ENCODE measurements at regions not wholly inside any gene's neighbourhood (a gene's known extent, or its start where the extent isn't known, plus 50 kb on each side); places are given as distances from the start of the nearest gene placed in this dataset.
"Not testable (repeated sequence)": the region's sequence is repeated elsewhere in the genome, so short reads cannot be mapped to it uniquely, and the experiment has no call there.

GRCh38 chr10:2342206-2342605 is 604.9 kb upstream of the ADARB2 start:
- no peak for DNase-seq (ENCODE audit: low read depth)

DNA sequence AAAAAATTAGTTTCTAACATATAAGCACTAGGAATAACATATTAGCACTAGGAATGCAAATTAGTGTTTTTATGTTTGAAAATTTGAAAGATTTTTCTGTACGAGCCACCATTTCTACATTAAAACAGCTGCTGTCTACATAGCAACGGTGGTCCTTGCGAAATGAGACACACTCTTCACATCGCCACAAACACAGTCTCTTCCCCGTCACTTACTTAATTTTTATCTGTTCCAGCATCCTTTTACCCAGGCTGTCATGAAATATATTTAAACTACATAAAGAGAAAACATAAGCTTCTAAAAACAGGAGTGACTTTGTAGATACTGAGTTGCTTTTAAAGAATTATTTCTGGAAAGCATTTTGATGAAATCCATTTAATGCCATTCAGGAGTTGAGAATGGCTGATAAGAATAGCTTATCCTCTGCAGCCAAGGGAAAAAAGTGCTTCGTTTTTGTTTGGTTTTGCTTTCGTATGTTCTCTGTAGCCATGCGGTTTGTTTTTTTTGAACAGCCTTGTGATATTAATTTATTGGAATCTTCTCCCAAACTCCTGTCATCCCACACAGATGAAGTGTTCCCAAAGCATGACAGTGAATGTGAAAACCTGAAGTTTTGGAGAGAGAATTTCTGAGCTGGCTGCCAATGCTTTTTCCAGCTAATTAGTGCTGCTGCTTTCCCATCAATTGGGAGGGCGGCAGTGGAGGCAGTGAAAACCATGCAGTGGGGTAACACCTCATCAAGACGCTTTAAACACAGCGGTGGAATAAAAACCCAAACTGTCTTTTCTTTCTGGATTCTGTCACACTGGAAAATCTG is 603.7 kb upstream of the ADARB2 start:
- DNase-seq (ENCODE audit: low read depth): no peak

DNA sequence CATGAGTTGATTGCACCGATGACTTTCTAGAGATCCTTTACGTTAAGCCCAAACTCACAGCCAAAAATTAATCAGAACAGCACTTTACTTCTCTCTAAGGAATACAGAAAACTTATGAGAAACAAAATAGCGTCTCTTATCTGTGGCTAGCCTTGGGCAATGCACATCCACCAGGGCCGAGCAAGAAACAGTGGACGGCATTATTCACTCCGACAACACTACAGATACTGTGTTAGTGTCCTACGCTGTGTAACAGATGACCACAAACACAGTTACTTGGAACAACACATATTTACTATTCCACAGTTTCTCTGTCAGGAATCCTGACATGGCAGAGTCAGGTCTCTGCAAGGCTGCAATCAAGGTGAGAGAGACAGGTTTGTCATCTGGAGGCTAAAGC is 598.3 kb upstream of the ADARB2 start:
- DNase-seq (ENCODE audit: low read depth): no peak

DNA sequence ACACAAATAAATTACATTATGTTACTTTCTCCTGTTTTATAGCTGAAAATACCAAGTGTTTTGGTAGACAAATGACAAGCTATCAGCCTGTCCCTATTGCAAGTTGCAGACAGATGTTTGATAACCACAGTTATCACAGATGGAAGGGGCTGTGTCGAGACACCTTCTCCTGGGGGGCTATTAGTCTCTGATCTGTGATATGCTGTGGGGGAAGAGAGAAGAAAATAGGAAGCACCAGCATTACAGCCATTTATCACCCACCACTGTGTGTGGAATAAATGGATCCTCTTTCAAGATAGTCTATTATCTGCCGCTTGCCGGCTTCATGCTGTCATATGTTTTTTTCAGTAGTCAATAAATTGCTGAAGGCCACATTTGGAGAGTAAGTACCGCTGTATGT is 597.2 kb upstream of the ADARB2 start:
- DNase-seq (ENCODE audit: low read depth): no peak

- no peak for DNase-seq (ENCODE audit: low read depth)
Measured at GRCh38 chr10:2329082-2329481, 591.8 kb upstream of the ADARB2 start.

GRCh38 chr10:2326411-2326810 is 589.1 kb upstream of the ADARB2 start:
- DNase-seq (ENCODE audit: low read depth): no peak

GRCh38 chr10:2315045-2315485 is 577.7 kb upstream of the ADARB2 start:
- not testable (repeated sequence) for DNase-seq (ENCODE audit: low read depth)

DNA sequence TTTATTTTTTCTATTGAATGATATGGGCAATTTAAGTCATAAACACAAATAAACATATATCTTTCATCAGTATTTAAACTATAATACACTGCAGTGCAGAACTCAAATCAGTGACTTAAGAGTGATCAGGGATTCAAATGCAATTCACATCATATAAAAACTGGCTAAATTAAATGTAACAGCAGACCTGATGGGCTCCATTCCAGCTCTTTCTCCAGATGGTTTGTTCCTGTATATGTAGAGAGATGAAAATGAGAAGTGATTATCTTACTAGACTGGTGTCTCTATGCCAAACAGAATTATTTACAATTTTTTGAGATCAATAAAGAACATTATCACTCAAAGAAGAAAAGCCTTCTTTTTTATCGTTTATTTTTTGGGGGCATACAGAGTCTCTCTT is 568.8 kb upstream of the ADARB2 start:
- DNase-seq (ENCODE audit: low read depth): no peak

GRCh38 chr10:2303169-2303568 is 565.8 kb upstream of the ADARB2 start:
- DNase-seq (ENCODE audit: low read depth): no peak

DNA sequence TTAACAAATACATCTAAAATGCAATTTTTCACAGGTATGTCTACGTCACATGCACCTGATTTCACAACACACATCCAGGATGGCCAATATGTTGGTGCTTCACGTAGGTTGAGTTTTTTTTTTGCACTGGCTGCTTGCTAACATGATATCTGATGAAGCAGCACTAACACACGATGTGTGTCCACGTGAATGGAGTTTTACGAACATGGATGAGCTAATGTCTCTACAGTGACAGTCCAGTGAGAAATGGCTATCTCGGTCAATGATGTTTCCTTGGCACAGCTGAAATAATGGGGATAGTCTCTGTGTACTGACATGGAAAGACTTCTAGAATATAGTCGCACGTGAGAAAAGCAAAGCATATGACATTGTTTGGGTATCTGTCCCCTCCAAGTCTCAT is 563.9 kb upstream of the ADARB2 start:
- DNase-seq (ENCODE audit: low read depth): no peak

DNA sequence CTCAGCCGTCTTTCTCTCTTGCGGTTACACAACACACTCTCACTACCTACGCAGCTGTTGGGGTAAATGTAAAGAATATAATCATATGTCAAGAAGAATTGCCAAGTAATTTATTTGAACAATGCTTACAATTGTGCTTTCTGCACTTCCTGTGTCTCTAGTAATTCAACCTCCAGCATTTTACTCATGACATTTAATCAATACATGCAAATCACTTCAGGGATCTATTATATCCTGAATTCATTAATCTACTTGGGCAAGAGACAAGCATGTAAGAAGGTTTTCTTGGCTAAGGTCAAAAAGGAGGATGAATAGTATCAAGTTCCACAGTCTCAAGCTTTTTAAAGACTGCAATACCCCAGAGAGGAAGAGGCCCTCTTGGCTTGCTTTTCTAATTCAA is 562.9 kb upstream of the ADARB2 start:
- no peak for DNase-seq (ENCODE audit: low read depth)

GRCh38 chr10:2296179-2296891 is 559.0 kb upstream of the ADARB2 start:
- no peak for DNase-seq (ENCODE audit: low read depth)

DNA sequence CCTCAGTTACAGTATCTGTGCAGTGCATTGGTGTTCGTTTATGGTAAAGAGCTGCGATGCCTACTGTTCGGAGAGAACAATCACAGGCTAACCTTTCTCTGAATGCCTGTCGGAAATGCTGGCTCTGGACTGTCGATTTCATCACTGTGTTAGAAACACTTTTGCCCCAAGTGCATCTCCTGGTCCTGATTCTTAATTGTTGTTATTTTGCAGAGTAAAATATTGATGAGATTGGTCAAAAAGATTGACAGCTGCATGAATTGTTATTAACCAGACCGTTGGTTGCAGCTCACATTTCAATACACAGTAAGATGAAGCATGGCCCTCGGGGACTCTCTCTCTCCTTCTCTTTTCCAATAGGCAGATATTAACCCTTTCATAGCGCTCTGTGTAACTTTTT is 557.4 kb upstream of the ADARB2 start:
- no peak for DNase-seq (ENCODE audit: low read depth)

DNA sequence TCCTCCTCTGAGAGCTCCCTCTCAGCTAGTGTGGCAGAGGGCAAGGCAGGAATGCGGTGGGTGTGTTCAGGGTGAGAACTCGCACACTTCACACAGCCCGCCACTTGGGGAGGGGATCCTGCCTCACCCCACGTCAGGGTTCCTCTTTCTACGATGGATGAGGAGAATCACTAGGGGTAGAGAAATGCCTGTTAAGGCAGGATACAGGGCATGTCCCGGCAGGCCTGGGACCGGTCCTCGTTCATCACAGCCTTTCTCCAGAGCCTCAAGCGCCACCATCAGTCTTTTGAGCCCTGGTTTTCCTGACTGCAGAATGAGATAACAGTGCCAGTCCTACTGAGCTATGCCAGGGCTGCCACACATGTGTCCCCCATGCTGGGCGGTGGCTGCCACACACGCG is 546.7 kb upstream of the ADARB2 start:
- DNase-seq (ENCODE audit: low read depth): no peak

DNA sequence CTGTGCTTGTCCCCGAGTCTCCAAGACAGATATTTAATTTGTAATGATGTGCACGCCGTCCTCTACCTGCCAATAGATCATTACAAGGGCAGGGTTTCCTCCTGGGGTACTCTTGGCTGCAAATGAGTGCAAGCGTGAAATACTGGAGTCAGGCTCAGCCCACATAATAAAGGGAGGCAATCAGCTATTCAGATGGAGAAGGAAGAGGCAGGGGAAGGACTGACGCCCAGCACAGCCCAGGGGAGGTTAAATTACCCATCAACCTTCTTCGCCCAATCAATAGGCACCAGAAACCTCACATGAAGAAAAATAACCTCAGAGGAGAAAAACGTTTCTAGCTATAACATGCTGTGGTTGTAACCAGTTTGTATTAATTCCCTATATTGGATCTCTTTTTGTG is 544.9 kb upstream of the ADARB2 start:
- no peak for DNase-seq (ENCODE audit: low read depth)

GRCh38 chr10:2280713-2281300 is 543.5 kb upstream of the ADARB2 start:
- DNase-seq (ENCODE audit: low read depth): no peak

DNA sequence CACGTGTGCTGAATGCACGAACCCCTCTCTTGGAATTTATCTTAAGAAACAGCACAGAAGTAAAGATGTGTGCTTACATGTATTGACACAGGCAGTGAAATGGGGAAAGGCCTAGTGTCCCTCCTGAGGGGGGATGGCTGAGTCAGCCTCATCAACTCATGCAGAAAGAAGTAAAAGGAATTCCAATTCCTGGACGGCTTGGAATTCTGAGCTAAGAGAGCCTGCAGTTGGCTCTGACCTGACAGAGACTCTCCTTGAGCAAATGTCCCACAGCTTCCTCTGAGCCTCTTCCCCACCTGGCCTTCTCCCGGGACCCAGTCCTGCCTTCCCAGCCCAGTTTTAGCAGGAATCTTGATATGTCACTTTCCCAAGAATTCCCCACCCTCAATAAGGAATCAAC is 542.4 kb upstream of the ADARB2 start:
- DNase-seq (ENCODE audit: low read depth): no peak

GRCh38 chr10:2278363-2278762 is 541.0 kb upstream of the ADARB2 start:
- DNase-seq (ENCODE audit: low read depth): no peak

- DNase-seq (ENCODE audit: low read depth): no peak
Measured at GRCh38 chr10:2263561-2263960, 526.2 kb upstream of the ADARB2 start.

- no peak for DNase-seq (ENCODE audit: low read depth)
Measured at GRCh38 chr10:2262878-2263277, 525.6 kb upstream of the ADARB2 start.

GRCh38 chr10:2262333-2262732 is 525.0 kb upstream of the ADARB2 start:
- DNase-seq (ENCODE audit: low read depth): no peak

GRCh38 chr10:2256241-2256640 is 518.9 kb upstream of the ADARB2 start:
- DNase-seq (ENCODE audit: low read depth): no peak

- DNase-seq (ENCODE audit: low read depth): no peak
Measured at GRCh38 chr10:2252096-2252495, 514.8 kb upstream of the ADARB2 start.

Measured in fibroblast of the conjunctiva (primary cell).